GM06990 (cell line): ENCODE measurements at regions not wholly inside any gene's neighbourhood (a gene's known extent, or its start where the extent isn't known, plus 50 kb on each side); places are given as distances from the start of the nearest gene placed in this dataset.

Source experiments
- DNase-seq: peaks from one replicate; pipeline ENCODE4 v3.0.0-alpha.2; 2011; ENCODE audit not compliant: insufficient read length; ENCODE audit errors: extremely low read depth
- H3K27me3 ChIP-seq: replicated peaks from 2 replicates; pipeline ENCODE4 v1.6.0; 2011; ENCODE audit warnings: low read length; ENCODE audit not compliant: control insufficient read depth, insufficient read depth
- H3K36me3 ChIP-seq: 2 replicates; pipeline ENCODE4 v1.5.1; 2011; ENCODE audit warnings: low read length; ENCODE audit not compliant: control insufficient read depth, insufficient read depth
- H3K4me3 ChIP-seq: replicated peaks from 2 replicates; pipeline ENCODE4 v1.5.1; 2011; ENCODE audit warnings: low read depth, mild to moderate bottlenecking, control low read depth, low read length
- TF ChIP-seq, protein P1 (sequence below): IDR thresholded peaks from 2 replicates; pipeline ENCODE4 v1.5.1; 2011; ENCODE audit warnings: low read length, control low read depth, mild to moderate bottlenecking, inconsistent platforms; ENCODE audit not compliant: insufficient read depth, poor library complexity, severe bottlenecking

DNA sequence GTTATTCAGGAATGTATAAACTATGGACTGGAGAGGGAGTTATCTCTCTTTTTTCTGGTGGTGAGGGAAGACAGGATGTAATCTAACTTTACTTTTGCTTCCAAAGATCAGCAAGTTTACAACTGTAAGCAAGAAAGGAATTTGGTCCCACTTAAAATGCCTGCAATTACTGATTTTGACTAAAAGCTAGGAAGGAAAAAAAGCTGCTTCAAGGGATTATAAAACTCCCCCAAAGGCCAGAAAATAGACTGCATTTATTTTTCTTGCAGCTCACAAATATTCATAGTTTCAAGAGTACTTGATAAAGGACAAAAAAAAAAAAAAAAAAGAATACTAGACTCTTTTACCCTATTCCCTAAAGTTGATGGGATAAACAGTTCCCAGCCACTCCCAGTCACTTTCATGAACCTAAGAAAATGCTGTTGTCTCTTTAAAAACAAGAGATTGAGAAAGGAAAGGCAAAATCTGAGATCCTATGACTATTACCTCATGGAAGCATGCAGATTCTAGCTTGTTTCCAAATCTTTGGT, 128.7 kb upstream of the BMP4 start:
- Histone ChIP-seq H3K36me3 (no peaks in the 10 kb centered on the region), H3K27me3 (no peaks in the 10 kb centered on the region), H3K4me3 (no peak overlapping the region)
- TF ChIP-seq, protein P1, sequence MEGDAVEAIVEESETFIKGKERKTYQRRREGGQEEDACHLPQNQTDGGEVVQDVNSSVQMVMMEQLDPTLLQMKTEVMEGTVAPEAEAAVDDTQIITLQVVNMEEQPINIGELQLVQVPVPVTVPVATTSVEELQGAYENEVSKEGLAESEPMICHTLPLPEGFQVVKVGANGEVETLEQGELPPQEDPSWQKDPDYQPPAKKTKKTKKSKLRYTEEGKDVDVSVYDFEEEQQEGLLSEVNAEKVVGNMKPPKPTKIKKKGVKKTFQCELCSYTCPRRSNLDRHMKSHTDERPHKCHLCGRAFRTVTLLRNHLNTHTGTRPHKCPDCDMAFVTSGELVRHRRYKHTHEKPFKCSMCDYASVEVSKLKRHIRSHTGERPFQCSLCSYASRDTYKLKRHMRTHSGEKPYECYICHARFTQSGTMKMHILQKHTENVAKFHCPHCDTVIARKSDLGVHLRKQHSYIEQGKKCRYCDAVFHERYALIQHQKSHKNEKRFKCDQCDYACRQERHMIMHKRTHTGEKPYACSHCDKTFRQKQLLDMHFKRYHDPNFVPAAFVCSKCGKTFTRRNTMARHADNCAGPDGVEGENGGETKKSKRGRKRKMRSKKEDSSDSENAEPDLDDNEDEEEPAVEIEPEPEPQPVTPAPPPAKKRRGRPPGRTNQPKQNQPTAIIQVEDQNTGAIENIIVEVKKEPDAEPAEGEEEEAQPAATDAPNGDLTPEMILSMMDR = no peak
- no peak for DNase-seq

DNA sequence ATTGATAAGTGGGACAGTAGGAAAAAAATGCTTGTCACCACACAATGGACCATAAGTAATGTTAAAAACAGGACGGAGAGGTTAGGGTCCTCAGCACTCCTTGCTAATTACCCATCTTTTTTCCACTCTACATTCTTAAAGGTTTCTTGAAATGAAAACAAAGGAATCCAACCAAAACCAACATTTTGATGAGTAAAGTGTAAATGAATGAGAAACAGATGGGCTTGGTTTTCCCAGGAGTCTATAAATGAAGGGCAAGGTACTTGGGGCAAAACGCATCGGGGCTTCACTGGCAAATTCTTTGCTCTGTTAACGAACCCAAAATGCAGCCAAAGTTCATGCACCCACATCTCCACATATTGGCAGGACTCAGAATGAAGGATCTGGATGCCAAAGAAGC, 129.2 kb upstream of the BMP4 start:
- H3K27me3 ChIP-seq = no peaks in the 10 kb centered on the region
- DNase-seq = no peak
- TF ChIP-seq, protein P1 = no peak
- H3K4me3 ChIP-seq = no peak overlapping the region
- H3K36me3 ChIP-seq = no peaks in the 10 kb centered on the region

DNA sequence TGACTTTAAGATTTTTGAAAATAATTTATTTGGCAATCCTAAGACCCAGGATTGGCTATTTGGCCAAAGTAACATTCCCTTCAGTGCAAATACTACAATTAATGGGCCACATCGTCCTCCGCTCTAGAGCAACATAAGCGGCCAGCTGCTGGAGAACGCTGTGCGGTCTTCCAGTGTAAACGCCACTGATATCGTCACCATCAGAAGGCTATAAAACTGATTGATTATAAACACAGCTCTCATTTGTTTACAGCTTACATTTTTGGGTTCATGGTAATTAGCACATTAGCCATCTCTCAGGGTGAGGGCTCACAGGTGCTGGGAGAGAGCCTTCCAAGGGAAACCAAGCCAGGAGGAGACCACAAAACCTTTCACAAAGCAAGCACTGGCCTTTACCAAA, 130.1 kb upstream of the BMP4 start:
- Histone ChIP-seq H3K27me3 (no peaks in the 10 kb centered on the region), H3K4me3 (no peak overlapping the region), H3K36me3 (no peaks in the 10 kb centered on the region)
- TF ChIP-seq, protein P1 = no peak
- DNase-seq = no peak

DNA sequence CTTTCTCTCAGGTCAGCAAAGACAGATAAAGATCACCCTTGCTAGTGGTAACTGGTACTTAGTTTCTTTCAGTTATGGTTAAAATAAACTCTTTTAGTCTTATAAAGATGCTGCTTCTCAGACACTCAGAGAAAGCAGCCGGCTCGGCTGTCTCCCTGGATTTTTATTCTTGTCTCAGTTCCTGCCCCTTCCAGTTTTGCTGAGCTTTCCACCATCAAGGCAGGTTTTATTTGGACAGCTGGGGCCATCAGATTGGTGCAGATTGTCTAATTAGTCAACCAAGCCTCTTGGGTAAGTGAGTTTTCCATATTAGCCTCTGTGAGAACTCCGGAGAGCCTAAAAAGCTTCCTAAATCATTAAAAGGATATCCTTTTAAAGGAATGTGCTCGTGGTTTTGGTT, 130.8 kb upstream of the BMP4 start:
- Histone ChIP-seq H3K27me3 (no peaks in the 10 kb centered on the region), H3K36me3 (no peaks in the 10 kb centered on the region), H3K4me3 (no peak overlapping the region)
- DNase-seq = no peak
- TF ChIP-seq, protein P1 = no peak

DNA sequence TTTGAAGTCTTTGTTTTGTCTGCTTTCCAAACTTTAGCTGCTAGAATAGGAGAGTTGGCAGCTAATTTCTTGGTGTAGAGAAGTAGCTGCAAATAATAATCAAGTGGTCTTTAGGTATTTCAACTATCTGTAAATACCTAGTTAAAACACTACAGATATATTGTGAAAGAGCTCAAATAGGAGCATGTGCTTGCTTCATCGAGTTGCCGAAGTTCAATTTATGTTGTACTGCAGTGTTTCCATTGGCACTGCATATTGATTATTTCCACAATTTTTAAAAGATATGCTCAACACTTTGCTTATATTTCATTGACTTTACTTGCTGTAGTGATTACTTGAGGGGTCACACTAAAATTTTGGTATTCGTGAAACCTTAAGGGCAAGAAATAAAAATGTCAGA, 131.6 kb upstream of the BMP4 start:
- no peaks in the 10 kb centered on the region for H3K27me3 ChIP-seq
- no peak for DNase-seq
- TF ChIP-seq, protein P1 = no peak
- H3K4me3 ChIP-seq = no peak overlapping the region
- H3K36me3 ChIP-seq = no peaks in the 10 kb centered on the region

DNA sequence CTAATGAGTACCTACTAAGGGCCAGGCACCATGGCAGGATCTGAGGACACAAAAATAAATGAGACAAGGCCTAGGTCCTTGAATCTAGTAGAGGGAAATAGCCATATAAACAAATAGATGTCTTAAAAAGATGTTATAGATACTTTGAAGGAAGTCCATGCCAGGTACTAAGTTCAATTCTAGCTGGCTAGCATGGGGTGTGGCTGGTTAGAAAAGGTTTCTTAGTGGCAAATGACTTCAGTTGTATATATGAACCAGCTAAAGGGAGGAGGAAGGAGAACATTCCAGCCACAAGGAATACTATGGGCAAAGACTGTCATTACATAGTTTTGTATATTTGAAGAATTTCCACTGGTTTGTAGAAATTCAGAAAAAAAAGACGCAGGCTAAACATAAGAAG, 133.6 kb upstream of the BMP4 start:
- Histone ChIP-seq H3K4me3 (no peak overlapping the region), H3K36me3 (no peaks in the 10 kb centered on the region), H3K27me3 (no peaks in the 10 kb centered on the region)
- DNase-seq = no peak
- TF ChIP-seq, protein P1 = no peak
